Rectal smooth muscle tissue (tissue), 1 donor: ENCODE measurements at regions not wholly inside any gene's neighbourhood (a gene's known extent, or its start where the extent isn't known, plus 50 kb on each side); places are given as distances from the start of the nearest gene placed in this dataset.
"Not testable (repeated sequence)": the region's sequence is repeated elsewhere in the genome, so short reads cannot be mapped to it uniquely, and the experiment has no call there.

Source experiments
- H3K27ac ChIP-seq: one replicate; pipeline ENCODE4 v1.7.0; 2013; ENCODE audit warnings: low read depth, low read length, inconsistent platforms
- H3K27me3 ChIP-seq: one replicate; pipeline ENCODE4 v1.7.0; 2013; ENCODE audit warnings: low read length; ENCODE audit not compliant: control insufficient read depth, insufficient read depth
- H3K36me3 ChIP-seq: one replicate; pipeline ENCODE4 v1.7.0; 2013; ENCODE audit warnings: low read length; ENCODE audit not compliant: control insufficient read depth, insufficient read depth
- H3K4me1 ChIP-seq: one replicate; pipeline ENCODE4 v1.7.0; 2013; ENCODE audit warnings: low read length; ENCODE audit not compliant: control insufficient read depth, insufficient read depth
- H3K4me3 ChIP-seq: one replicate; pipeline ENCODE4 v1.7.0; 2013; ENCODE audit warnings: low read length
- H3K9ac ChIP-seq: one replicate; pipeline ENCODE4 v1.7.0; 2013; ENCODE audit warnings: low read length

DNA sequence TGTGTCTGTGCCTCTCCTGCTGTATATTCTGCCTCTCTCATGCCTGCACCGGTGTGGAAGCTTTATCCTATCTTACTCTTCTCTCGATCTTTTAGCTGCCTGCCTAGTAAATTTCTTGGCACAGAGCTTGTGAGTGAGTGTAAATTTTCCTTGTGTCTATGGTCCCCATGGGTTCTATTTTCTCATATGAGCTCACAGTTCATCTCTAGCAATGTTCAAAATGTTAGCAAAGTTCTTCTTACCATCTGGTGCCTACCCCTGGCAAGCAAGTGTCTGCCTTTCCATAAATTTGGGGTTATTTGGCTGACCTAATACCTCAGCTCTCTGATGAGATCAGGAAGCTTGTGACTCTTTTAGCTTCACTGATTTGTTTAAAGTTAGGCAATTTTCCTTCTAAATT lies 572.1 kb upstream of the BRINP3 start:
- H3K36me3 ChIP-seq = no peaks in the 10 kb centered on the region
- H3K9ac ChIP-seq = no peak overlapping the region
- H3K27ac ChIP-seq = no peak overlapping the region
- H3K4me1 ChIP-seq = no peaks in the 10 kb centered on the region
- H3K27me3 ChIP-seq = no peaks in the 10 kb centered on the region
- no peak overlapping the region for H3K4me3 ChIP-seq

DNA sequence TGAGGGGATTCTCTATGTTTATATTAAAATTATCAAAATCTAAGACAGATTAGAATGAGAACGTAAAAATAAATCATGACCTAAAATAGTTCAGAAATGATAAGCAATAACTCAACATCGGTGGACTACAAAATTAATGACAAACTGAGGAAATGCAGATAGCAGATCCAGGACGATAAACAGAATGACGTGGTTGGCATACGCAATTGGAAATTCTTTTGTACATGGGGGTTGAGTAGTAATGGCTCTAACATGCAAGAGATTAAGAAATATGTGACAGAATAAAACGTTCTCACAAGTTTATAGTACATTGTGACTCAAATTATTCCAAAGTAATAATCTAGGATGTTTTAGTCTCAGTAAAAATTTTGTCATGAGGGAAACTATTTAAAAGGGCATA lies 575.2 kb upstream of the BRINP3 start:
- H3K27me3 ChIP-seq = no peaks in the 10 kb centered on the region
- no peaks in the 10 kb centered on the region for H3K36me3 ChIP-seq
- no peak overlapping the region for H3K9ac ChIP-seq
- no peak overlapping the region for H3K4me3 ChIP-seq
- no peaks in the 10 kb centered on the region for H3K4me1 ChIP-seq
- no peak overlapping the region for H3K27ac ChIP-seq

DNA sequence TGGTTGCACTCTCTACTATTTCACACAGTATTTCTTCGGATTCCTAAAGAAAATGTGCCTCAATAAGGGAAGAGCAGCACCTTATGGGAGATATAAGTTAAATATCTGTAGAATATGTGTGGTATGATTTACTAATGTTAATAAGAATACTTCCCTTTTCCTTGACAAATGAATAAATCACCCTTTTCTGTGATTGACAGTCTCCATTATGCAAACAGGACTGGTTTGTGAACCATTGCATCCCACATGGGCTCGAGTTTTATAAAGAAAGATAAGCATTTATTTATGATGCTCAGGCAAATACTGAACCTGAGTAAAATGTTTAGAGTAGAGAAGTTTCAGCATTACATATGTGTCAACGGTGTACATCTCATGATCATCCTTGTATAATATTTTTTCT lies 587.7 kb upstream of the BRINP3 start:
- Histone ChIP-seq H3K4me3 (no peak overlapping the region), H3K4me1 (no peaks in the 10 kb centered on the region), H3K27ac (no peak overlapping the region), H3K9ac (no peak overlapping the region), H3K36me3 (no peaks in the 10 kb centered on the region), H3K27me3 (no peaks in the 10 kb centered on the region)

DNA sequence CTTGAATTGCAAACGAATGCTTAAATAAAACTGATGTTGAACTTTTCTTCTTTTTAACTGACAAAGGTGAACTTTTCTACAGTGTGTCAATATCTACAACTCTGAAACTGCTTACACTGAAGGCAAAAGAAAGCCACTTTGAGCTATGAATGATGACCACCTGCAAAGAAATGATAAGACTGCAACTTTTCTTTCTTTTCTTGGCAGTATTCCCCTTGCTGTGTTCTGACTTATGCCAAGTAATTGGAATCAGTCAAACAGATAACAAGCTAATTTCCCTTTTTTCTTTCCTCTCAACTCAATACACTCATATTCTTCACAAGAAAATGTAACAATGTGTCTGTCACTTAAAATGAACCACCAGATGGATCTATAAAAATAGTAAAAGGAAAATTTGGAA lies 588.1 kb upstream of the BRINP3 start:
- H3K4me1 ChIP-seq = no peaks in the 10 kb centered on the region
- no peak overlapping the region for H3K9ac ChIP-seq
- H3K4me3 ChIP-seq = no peak overlapping the region
- H3K36me3 ChIP-seq = no peaks in the 10 kb centered on the region
- no peak overlapping the region for H3K27ac ChIP-seq
- H3K27me3 ChIP-seq = no peaks in the 10 kb centered on the region

DNA sequence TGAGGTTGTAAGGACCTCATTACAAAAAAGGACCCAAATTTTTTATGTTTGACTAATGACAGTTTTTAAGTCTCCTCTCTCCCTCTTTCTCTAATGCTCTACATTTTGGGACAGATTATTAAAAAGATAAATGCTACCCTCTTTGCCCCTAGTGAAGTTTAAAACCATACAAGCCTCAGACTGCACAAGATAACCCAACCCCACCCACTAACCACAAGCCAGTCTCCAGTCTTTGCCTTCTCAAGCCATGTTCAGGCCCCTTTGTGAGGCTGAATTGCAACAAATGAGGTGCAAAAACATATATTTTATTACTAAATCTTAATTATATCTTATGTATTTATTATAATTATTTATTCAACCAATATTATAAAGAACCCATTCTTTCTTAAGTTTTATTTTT lies 597.2 kb upstream of the BRINP3 start:
- Histone ChIP-seq H3K27me3 (no peaks in the 10 kb centered on the region), H3K4me3 (no peak overlapping the region), H3K9ac (no peak overlapping the region), H3K27ac (no peak overlapping the region), H3K4me1 (no peaks in the 10 kb centered on the region), H3K36me3 (no peaks in the 10 kb centered on the region)

DNA sequence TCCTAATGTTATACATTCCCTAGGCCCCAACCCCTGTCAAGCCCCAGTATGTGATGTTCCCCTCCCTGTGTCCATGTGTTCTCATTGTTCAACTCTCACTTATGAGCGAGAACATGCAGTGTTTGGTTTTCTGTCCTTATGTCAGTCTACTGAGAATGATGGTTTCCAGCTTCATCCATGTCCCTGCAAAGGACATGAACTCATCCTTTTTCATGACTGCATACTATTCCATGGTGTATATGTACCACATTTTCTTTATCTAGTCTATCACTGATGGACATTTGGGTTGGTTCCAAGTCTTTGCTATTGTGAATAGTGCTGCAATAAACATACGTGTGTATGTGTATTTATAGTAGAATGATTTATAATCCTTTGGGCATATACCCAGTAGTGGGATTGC lies 605.4 kb upstream of the BRINP3 start:
- not testable (repeated sequence) for H3K36me3 ChIP-seq, H3K9ac ChIP-seq, H3K4me3 ChIP-seq, H3K27ac ChIP-seq, H3K4me1 ChIP-seq, H3K27me3 ChIP-seq

DNA sequence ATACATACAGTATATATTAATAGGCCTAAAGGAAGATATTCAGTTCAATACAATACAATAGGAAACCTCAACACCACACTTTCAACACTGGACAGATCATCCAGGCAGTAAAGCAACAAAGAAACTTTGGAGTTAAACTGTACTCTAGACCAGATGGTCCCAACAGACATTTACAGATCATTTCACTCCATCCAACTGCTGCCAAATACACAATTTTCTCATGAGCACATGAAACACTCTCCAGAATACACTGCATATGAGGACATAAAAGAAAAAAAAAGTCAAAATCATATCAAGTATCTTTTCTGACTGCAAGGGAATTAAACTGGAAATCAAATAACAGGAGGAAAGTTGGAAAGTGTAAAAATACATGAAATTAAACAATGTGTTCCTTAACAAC lies 607.5 kb upstream of the BRINP3 start:
- H3K4me3 ChIP-seq = no peak overlapping the region
- H3K9ac ChIP-seq = no peak overlapping the region
- no peak overlapping the region for H3K27ac ChIP-seq
- no peaks in the 10 kb centered on the region for H3K27me3 ChIP-seq
- H3K36me3 ChIP-seq = no peaks in the 10 kb centered on the region
- no peaks in the 10 kb centered on the region for H3K4me1 ChIP-seq

DNA sequence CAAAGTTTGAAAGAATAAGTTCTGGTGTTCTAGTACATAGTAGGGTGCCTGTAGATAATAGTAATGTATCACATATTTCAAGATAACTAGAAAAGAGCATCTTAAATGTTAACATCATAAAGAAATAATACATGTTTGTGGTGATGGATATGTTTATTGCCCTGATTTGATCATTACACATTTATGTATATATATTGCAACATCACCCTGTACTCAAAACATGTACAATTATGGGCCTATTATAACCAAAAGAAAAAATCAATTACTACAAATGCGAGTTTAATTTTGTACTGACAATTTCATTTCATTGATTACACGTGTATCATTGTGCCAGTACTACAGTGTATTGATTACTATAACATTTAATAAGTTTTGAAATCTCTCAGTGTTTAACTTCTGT lies 609.2 kb upstream of the BRINP3 start:
- Histone ChIP-seq H3K27me3 (no peaks in the 10 kb centered on the region), H3K4me1 (no peaks in the 10 kb centered on the region), H3K9ac (no peak overlapping the region), H3K4me3 (no peak overlapping the region), H3K36me3 (no peaks in the 10 kb centered on the region), H3K27ac (no peak overlapping the region)

DNA sequence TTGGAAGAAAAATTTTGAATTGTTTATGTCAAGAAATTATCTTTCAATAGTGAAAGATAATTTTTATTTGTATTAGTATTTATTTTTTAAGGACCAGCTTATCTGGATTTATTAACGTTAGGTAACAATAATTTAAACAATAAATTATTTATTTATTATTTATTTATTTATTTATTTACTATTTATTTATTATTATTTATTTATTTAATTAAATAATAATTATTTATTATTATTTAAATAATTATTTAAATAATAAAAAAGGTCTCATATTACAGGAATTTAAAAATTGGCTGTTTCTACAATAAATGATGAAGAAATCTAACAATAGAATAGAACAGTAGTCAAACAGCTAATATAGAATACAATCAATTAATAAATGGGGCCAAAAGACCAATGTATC lies 618.7 kb upstream of the BRINP3 start:
- Histone ChIP-seq H3K27ac (no peak overlapping the region), H3K4me1 (no peaks in the 10 kb centered on the region), H3K9ac (no peak overlapping the region), H3K27me3 (no peaks in the 10 kb centered on the region), H3K36me3 (no peaks in the 10 kb centered on the region), H3K4me3 (no peak overlapping the region)

DNA sequence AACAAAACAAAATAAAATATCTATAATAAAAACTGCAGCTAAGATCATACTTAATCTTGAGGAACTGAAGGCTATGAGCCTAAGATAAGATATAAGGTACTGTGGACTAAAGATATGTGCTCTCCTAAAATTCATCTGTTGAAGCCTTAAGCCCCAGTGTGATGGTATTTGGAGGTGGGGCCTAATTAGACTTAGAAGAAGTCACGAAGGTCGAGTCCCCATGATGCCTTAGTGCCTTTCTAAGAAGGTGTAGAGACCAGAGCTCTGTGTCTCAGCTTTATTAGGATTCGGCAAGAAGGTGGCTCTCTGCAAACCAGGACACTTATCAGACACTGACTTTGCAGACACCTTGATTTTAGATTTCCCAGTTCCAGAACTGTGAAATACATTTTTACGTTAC lies 622.0 kb upstream of the BRINP3 start:
- H3K9ac ChIP-seq = no peak overlapping the region
- no peak overlapping the region for H3K27ac ChIP-seq
- H3K36me3 ChIP-seq = no peaks in the 10 kb centered on the region
- H3K4me1 ChIP-seq = no peaks in the 10 kb centered on the region
- no peak overlapping the region for H3K4me3 ChIP-seq
- no peaks in the 10 kb centered on the region for H3K27me3 ChIP-seq

DNA sequence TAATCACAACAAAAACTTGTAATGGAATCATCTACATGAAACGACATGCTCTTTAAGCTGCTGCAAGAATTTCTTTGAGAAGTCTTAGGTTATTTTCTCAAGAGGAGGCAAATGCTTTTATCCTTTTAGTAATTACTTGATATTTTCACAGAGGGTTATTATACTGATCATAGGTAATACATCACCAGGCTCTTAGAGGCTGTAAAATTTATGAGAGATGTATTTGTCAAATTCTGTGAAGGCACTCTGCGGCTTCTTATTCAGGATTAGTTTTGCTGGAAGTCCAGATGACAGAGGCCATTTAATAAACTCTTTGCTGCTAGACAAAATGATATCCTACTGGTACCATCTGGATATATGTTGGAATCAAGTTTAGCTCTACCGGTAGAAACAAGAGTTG lies 624.3 kb upstream of the BRINP3 start:
- no peak overlapping the region for H3K4me3 ChIP-seq

DNA sequence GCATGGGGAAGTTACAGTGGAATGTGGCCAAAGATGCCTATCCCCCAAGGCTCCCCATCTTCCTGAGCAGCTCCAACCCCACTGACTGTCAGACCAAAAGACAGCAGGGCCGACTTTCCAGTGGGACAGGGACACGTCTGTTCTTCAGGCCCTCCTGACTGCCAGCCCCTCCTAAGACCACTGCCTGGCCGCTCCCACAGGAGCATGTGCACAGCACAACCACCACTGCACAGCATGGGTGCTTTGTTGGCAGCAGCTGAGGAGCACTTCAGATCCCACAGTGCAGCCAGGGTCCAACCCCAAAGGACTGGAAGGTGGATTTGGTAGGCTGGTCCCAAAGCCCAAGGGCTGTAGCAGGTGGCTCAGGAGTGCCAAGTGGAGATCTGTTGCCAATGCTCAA lies 648.3 kb upstream of the BRINP3 start:
- no peaks in the 10 kb centered on the region for H3K36me3 ChIP-seq
- no peak overlapping the region for H3K4me3 ChIP-seq
- H3K4me1 ChIP-seq = no peaks in the 10 kb centered on the region
- no peaks in the 10 kb centered on the region for H3K27me3 ChIP-seq
- H3K9ac ChIP-seq = no peak overlapping the region
- no peak overlapping the region for H3K27ac ChIP-seq

More for the DNA sequence above, 624.3 kb upstream of the BRINP3 start:
- Histone ChIP-seq H3K4me1 (no peaks in the 10 kb centered on the region), H3K9ac (no peak overlapping the region), H3K27ac (no peak overlapping the region), H3K27me3 (no peaks in the 10 kb centered on the region), H3K36me3 (no peaks in the 10 kb centered on the region)

DNA sequence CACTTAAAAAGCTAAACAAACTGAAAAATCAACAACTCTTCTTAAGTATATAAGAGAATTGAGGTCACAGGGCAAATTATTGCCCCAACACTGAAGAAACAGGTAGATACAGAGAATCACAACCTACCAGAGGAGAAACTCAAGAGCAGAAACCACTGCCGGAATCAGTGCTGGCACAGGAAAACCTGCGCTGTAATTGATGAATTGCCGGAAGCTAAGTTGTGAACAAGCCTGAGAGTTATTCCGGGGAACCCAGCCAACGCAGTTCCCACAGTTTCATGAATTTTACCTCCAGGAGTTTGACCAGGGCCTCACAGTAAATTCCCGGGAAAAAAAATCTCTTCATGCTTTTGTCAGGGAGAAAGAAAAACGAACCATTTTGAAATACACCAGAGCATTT lies 657.1 kb upstream of the BRINP3 start:
- no peaks in the 10 kb centered on the region for H3K36me3 ChIP-seq
- no peak overlapping the region for H3K27ac ChIP-seq
- no peaks in the 10 kb centered on the region for H3K4me1 ChIP-seq
- no peaks in the 10 kb centered on the region for H3K27me3 ChIP-seq
- no peak overlapping the region for H3K9ac ChIP-seq
- H3K4me3 ChIP-seq = no peak overlapping the region

DNA sequence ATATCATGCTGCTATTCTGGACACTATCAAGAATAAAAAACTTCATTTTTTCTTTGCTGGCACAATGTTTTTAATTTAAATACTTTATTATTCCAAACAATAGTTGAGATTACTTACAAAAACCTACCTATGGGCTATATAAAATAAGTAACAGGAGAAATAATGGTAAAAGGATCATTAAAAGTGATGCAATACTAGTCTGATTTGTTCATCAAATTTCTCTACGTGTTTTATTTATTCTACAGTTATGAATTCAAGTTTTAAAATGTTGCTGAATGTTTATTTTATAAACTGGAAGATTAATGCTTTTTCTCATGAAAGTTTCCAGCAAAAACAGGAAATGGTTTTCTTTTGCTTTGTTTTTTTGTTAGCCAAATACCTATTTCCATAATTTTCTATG lies 662.4 kb upstream of the BRINP3 start:
- Histone ChIP-seq H3K27ac (no peak overlapping the region), H3K4me1 (no peaks in the 10 kb centered on the region), H3K4me3 (no peak overlapping the region), H3K27me3 (no peaks in the 10 kb centered on the region), H3K9ac (no peak overlapping the region), H3K36me3 (no peaks in the 10 kb centered on the region)
